ENCODE measurements at regions not wholly inside any gene's neighbourhood (a gene's known extent, or its start where the extent isn't known, plus 50 kb on each side); places are given as distances from the start of the nearest gene placed in this dataset.

DNA sequence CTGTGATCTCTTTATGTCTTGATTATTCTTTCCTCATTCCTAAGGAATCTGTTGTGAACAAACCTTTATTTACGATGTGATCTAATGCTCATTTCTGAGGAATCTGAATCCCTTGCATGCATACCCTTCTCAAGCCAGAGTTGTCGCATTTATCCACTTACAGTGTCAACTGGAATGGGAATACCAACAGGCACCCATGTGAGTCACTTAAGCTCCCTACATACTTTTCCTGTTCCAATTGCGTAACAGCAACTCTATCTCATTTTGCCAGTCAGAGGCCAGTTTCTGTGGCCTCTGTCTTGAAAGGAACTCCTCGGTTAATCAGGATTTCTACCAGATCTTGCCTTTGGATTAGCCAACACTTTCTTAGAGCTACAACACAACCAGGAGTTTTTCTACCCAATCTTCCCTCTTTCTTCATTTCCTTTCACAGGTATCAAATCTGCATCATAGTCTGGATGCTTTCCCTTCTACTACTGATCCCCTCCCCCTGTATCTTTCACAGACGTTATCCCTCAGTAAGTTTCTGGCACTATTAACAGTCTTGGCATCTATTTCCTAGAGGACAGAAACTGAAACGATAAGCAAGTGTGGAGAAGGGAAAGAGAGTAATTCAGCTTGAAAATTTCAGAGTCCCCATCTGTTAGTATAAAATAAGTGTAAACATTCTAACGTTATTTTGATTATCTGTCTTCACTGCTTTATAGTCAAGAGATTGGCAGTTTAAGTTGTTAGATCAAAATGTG is 66.8 kb upstream of the BCHE start:
- no peak for DNase-seq (ENCODE audit: low read depth)

DNA sequence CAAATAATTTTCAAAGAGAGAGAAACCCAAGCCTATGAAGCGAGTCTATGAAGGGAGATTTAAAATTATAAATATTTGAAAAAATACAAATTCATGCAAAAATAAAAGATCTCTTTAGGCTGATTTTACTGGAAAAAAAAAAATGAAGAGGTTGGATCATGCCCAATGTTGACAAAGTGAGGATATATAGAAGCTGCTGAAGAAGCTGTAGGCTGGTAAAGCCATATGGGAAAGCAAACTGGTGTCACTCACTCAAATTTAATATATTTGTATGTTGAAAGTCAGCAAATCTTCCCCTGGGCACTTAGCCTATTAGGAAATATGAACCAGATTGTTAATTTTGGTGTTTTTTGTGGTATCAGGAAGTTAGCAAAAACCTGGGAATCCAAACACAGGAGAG is 61.8 kb upstream of the BCHE start:
- no peak for DNase-seq (ENCODE audit: low read depth)

- no peak for DNase-seq (ENCODE audit: low read depth)
These were observed 59.9 kb upstream of the BCHE start for GRCh38 chr3:165897137-165897536.

DNA sequence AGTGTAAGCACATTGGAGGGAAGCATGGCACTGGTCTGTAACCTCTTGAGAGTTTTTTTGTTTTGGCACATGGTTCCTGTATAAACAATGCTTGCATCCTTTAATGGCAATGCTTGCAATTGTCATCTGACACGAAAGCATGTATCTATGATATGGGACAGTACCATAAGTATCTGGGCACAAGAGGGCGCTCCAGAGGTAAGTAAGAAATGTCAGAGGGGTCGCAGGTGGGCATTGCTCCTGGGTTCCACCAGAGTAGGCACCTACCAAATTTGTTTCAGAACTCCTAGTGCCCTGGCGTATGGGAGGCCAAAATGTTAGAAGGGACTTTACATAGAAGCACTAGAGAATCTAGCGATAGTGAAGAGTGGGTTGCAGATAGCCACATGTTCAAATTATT is 58.7 kb upstream of the BCHE start:
- no peak for DNase-seq (ENCODE audit: low read depth)

DNA sequence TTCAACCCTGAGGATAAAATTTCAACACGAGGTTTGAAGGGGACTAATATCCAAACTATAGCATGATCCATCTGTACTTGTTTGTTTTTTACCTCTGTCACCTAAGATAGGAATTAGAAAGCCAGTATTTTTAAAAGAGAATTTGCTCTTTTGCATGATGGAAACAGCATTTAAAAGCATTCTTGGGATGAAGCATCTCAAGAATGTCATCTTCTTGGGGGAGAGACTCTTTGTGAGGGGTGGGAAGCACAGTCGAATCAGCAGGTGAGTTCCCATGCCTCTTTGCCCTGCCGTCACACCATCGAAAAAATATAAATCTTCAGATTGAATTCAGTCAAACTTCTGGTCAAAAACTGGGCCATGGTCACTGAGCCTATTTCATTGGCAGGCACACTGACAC is 55.3 kb upstream of the BCHE start:
- no peak for DNase-seq (ENCODE audit: low read depth)
